Ovary (tissue), 7 donors: ENCODE measurements at regions not wholly inside any gene's neighbourhood (a gene's known extent, or its start where the extent isn't known, plus 50 kb on each side); places are given as distances from the start of the nearest gene placed in this dataset.

ENCODE experiments used
- DNase-seq, 5 donors: peaks; one replicate each; pipeline ENCODE4 v3.0.0-alpha.2; 2019 to 2020
- H3K27ac ChIP-seq, 2 donors: fragments of 200-600 bp; one replicate each; pipeline versions ENCODE4 v1.5.1 to v1.8.0; 2019 to 2022
- H3K27me3 ChIP-seq: fragments of 200-600 bp; one replicate; pipeline ENCODE4 v1.8.0; 2022
- H3K36me3 ChIP-seq: fragments of 200-600 bp; sonication (generic); one replicate; pipeline ENCODE4 v1.5.1; 2019
- H3K4me1 ChIP-seq: one replicate; pipeline ENCODE4 v1.8.1; 2013; ENCODE audit warnings: mild to moderate bottlenecking, moderate library complexity; ENCODE audit not compliant: insufficient read depth
- H3K4me3 ChIP-seq: fragments of 200-600 bp; sonication (generic); one replicate; pipeline ENCODE4 v1.5.1; 2017
- H3K9me3 ChIP-seq, 2 donors: fragments of 200-600 bp in 1 of 2; sonication (generic) in 1 of 2; one replicate each; pipeline versions ENCODE4 v1.5.1 to v1.8.1; 2013 to 2019; ENCODE audit warnings: mild to moderate bottlenecking in 1 of 2, moderate library complexity in 1 of 2
- EP300 ChIP-seq: sonication (generic); formaldehyde crosslinking; IDR thresholded peaks from one replicate; pipeline ENCODE4 v1.6.1; 2017; ENCODE audit warnings: antibody characterized with exemption
- POLR2A ChIP-seq: fragments of 450-650 bp; IDR thresholded peaks from one replicate; pipeline ENCODE4 v1.6.1; 2017; ENCODE audit warnings: antibody characterized with exemption, mild to moderate bottlenecking, moderate library complexity
- WGBS, 3 donors: extraction: QIAGEN DNeasy Blood & Tissue Kit in 1 of 3; methylation state at CpG; one replicate each; pipeline versions ENCODE4 v1.1.5 to v1.1.7; 2013 to 2017; 5-methylcytosine and 5-hydroxymethylcytosine counted together
- intact Hi-C, 4 donors: fragments of 100-400 bp; cut with DNase I; formaldehyde crosslinking; loops; one replicate each; pipeline versions ENCODE4 v1.11.0 to v1.15.1; 2022 to 2023
- TF ChIP-seq, protein P1 (sequence below), 3 donors: fragments of 450-650 bp in 2 of 3; fragments of 200-600 bp in 1 of 3; IDR thresholded peaks; one replicate each; pipeline versions ENCODE4 v1.5.1 to v1.8.0; 2016 to 2022; ENCODE audit warnings: antibody characterized with exemption in 3 of 3, mild to moderate bottlenecking in 1 of 3
- donor health status: DM: no; HTN: no; CAD: no; lungs with moderate emphysema.
- donor health status: DM: no; HTN: no; CAD: no.
- donor health status: Bipolar disorder and iron deficiency.
- donor health status: DM: no; HTN: no; CAD: no.
- donor health status: DM: yes; HTN: yes; CAD: no.

DNA sequence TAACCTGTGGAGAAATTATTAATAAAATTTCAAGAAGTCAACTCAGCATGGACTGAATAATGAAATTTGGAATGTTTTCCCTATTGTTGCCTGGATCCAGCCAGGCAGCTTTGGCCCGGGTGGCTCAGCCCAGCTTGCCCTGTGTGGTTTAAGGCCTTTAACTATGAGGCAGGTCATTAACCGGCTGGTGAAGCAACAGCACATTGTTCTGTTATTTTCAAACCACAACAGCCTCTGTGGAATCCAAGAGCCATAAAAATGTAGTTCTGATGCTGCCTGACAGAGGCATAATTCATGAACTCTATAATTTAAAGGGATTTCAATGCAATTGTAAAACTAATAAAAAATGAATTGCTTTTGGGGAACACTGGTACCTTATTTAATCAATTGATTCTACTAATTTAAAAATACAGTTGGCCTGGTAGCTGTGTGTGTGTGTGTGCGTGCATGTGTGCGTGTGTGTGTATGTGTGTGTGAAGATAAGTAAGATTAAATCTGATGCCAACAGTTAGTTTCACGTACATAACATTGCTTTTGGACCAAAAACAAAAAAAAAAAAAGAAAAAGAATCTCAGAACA, 117.7 kb downstream of the RPS12 start:
- TF ChIP-seq, protein P1, sequence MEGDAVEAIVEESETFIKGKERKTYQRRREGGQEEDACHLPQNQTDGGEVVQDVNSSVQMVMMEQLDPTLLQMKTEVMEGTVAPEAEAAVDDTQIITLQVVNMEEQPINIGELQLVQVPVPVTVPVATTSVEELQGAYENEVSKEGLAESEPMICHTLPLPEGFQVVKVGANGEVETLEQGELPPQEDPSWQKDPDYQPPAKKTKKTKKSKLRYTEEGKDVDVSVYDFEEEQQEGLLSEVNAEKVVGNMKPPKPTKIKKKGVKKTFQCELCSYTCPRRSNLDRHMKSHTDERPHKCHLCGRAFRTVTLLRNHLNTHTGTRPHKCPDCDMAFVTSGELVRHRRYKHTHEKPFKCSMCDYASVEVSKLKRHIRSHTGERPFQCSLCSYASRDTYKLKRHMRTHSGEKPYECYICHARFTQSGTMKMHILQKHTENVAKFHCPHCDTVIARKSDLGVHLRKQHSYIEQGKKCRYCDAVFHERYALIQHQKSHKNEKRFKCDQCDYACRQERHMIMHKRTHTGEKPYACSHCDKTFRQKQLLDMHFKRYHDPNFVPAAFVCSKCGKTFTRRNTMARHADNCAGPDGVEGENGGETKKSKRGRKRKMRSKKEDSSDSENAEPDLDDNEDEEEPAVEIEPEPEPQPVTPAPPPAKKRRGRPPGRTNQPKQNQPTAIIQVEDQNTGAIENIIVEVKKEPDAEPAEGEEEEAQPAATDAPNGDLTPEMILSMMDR (IDR thresholded peaks at IDR 0.05) = no peak
- TF ChIP-seq EP300 (no peak), POLR2A (no peak)
- no peaks in the 10 kb centered on the region for H3K27me3 ChIP-seq
- H3K4me1 ChIP-seq = no peaks in the 10 kb centered on the region
- intact Hi-C loops = no loop called here
- no peak overlapping the region for H3K4me3 ChIP-seq
- WGBS, 3 donors = 51 to 60% (median 52%) methylated on average over 5 of the region's 5 CpGs
- H3K36me3 ChIP-seq = no peaks in the 10 kb centered on the region
- no peak overlapping the region for H3K27ac ChIP-seq
- H3K9me3 ChIP-seq = no peaks in the 10 kb centered on the region
- no peak for DNase-seq

DNA sequence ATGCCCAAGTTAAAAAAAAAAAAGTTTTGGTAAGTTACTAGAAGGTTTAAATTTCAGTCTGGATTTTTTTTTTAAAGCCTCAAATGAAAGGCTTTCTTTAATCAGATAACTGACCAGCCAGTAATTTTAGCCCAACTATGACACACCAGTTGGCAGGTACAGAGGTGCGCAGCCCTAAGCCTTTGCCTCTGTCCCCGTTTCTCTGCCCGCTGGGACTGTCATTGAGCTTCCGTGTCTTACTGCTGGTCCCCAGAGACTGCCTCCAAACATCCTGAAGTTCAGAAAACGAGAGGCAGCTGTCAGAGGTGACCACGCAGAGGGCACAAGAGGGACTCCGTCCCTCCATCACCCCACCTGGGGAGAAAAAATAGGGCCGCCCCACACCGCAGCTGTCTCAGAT, 118.2 kb downstream of the RPS12 start:
- Histone ChIP-seq H3K27me3 (no peaks in the 10 kb centered on the region), H3K36me3 (no peaks in the 10 kb centered on the region), H3K9me3 (no peaks in the 10 kb centered on the region), H3K27ac (no peak overlapping the region), H3K4me1 (no peaks in the 10 kb centered on the region), H3K4me3 (no peak overlapping the region)
- WGBS, 3 donors = 89 to 92% (median 91%) methylated on average over 9 of the region's 9 CpGs
- TF ChIP-seq EP300 (no peak), POLR2A (no peak)
- TF ChIP-seq, protein P1 (IDR thresholded peaks at IDR 0.05) = no peak
- intact Hi-C loops = no loop called here
- DNase-seq = no peak

DNA sequence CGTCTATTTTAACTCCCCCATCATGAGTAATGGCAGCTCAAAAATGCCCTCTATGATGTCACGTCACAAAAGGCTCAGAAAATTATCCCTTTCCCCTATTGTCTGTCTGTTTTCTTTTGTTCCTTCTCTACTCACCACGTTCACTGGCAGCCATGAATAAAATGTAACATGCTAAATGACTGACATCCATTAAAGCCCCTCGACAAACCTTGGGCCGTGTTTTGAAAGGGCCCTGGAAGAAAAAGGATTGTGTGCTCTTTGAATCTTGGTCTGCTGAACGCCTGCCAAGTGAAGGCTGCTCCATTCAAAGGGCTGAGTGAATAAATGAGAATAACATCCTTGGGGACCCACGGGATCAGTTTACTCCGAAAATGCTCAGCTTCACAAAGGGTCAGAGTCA, 118.7 kb downstream of the RPS12 start:
- H3K9me3 ChIP-seq = no peaks in the 10 kb centered on the region
- no peak overlapping the region for H3K4me3 ChIP-seq
- TF ChIP-seq, protein P1 (IDR thresholded peaks at IDR 0.05) = no peak
- TF ChIP-seq POLR2A = no peak
- TF ChIP-seq EP300 = no peak
- H3K4me1 ChIP-seq = no peaks in the 10 kb centered on the region
- intact Hi-C loops = no loop called here
- H3K36me3 ChIP-seq = no peaks in the 10 kb centered on the region
- DNase-seq = no peak
- H3K27me3 ChIP-seq = no peaks in the 10 kb centered on the region
- H3K27ac ChIP-seq = no peak overlapping the region
- WGBS, 3 donors = 52 to 59% (median 53%) methylated on average over 8 of the region's 8 CpGs

DNA sequence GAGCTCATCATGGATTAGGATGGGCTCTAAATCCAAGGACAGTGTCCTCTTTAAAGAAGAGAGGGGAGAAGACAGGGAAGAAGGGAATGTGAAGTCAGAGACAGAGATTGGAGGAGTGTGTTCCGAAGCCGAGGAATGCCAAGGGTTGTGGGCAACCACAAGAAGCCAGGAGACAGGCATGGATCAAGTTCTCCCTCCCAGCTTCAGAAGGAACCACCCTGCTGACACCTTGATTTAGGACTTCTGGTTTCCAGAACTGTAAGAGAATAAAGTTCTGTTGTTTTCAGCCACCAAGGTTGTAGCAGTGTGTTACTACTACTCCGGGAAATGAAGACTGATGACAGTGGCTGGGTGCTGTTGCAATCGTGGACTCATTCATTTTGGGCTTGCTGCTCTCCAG, 120.1 kb downstream of the RPS12 start:
- intact Hi-C loops = no loop called here
- 79 to 85% (median 81%) methylated on average over 4 of the region's 4 CpGs for WGBS, 3 donors
- H3K27me3 ChIP-seq = no peaks in the 10 kb centered on the region
- H3K9me3 ChIP-seq = no peaks in the 10 kb centered on the region
- H3K4me3 ChIP-seq = no peak overlapping the region
- no peaks in the 10 kb centered on the region for H3K4me1 ChIP-seq
- no peak overlapping the region for H3K27ac ChIP-seq
- TF ChIP-seq, protein P1 (IDR thresholded peaks at IDR 0.05) = no peak
- TF ChIP-seq POLR2A (no peak), EP300 (no peak)
- DNase-seq = no peak
- H3K36me3 ChIP-seq = no peaks in the 10 kb centered on the region
